Lower leg skin (tissue), 4 donors: ENCODE measurements at regions not wholly inside any gene's neighbourhood (a gene's known extent, or its start where the extent isn't known, plus 50 kb on each side); places are given as distances from the start of the nearest gene placed in this dataset.

Experiments
- DNase-seq, 2 donors: peaks; one replicate each; pipeline ENCODE4 v3.0.0-alpha.2; 2019; ENCODE audit warnings: low spot score in 2 of 2
- H3K4me3 ChIP-seq: fragments of 200-600 bp; sonication (generic); 2 replicates; pipeline ENCODE4 v1.5.1; 2017; ENCODE audit warnings: mild to moderate bottlenecking, low read depth; ENCODE audit not compliant: poor library complexity, severe bottlenecking
- POLR2A ChIP-seq, 2 donors: fragments of 450-650 bp; IDR thresholded peaks; one replicate each; pipeline ENCODE4 v1.6.1; 2016 to 2017; ENCODE audit warnings: antibody characterized with exemption in 2 of 2, mild to moderate bottlenecking in 1 of 2, moderate library complexity in 1 of 2
- WGBS, 2 donors: methylation state at CpG; one replicate each; pipeline ENCODE4 v1.1.5; 2018; 5-methylcytosine and 5-hydroxymethylcytosine counted together
- intact Hi-C: fragments of 100-400 bp; cut with DNase I; formaldehyde crosslinking; loops from one replicate; pipeline ENCODE4 v1.15.0; 2023; ENCODE audit warnings: low total_unique reads
- TF ChIP-seq, protein P1 (sequence below), 3 donors: fragments of 450-650 bp; IDR thresholded peaks; one replicate each; pipeline ENCODE4 v1.5.1; 2016; ENCODE audit warnings: antibody characterized with exemption in 3 of 3, mild to moderate bottlenecking in 3 of 3, moderate library complexity in 2 of 3

DNA sequence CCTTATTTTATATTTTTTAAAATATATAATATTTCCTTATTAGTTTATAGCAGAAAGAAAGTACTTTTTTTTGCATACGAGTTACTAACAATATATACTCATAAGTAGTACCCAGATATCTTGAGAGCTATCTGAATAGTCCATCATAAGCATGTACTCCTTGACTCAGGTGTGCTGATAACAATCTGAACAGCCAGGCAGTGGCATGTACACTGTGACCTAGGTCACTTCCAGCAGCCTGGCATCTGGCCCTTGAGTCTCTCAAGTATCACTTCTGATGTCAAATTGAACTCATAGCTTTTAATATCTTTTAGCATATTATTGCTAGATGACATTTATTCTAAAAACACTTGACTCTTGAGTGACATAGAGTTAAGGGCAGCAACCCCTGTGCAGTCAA is 1576.7 kb downstream of the SLITRK1 start:
- intact Hi-C loops: no loop called here
- TF ChIP-seq, protein P1, sequence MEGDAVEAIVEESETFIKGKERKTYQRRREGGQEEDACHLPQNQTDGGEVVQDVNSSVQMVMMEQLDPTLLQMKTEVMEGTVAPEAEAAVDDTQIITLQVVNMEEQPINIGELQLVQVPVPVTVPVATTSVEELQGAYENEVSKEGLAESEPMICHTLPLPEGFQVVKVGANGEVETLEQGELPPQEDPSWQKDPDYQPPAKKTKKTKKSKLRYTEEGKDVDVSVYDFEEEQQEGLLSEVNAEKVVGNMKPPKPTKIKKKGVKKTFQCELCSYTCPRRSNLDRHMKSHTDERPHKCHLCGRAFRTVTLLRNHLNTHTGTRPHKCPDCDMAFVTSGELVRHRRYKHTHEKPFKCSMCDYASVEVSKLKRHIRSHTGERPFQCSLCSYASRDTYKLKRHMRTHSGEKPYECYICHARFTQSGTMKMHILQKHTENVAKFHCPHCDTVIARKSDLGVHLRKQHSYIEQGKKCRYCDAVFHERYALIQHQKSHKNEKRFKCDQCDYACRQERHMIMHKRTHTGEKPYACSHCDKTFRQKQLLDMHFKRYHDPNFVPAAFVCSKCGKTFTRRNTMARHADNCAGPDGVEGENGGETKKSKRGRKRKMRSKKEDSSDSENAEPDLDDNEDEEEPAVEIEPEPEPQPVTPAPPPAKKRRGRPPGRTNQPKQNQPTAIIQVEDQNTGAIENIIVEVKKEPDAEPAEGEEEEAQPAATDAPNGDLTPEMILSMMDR (IDR thresholded peaks at IDR 0.05): no peak
- no peak for TF ChIP-seq POLR2A (IDR thresholded peaks at IDR 0.05)
- H3K4me3 ChIP-seq: no peak overlapping the region
- whole genome bisulfite sequencing, 2 donors: 75 to 80% methylated on average over 1 of the region's 1 CpG
- no peak for DNase-seq

DNA sequence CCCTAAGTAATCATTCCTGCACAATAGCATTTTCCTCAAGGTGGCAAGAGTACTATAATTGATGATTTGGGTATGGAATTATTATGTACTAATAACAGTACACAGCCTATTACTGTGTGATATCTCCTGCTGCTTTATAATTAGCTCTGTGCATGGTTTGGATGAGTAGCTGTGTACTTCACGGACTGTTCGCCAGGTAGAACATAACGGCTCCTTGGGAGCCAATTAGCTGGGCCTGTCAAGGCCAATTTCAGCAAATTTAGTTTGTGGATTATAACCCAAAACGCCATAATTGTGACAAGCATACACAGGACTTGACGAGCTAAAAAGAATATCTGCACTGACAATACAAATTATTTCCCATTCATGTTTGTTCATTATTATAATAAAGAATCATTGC is 1584.2 kb downstream of the SLITRK1 start:
- no peak for DNase-seq
- no peak overlapping the region for H3K4me3 ChIP-seq
- WGBS, 2 donors: 84 to 90% methylated on average over 5 of the region's 5 CpGs
- intact Hi-C loops: no loop called here
- TF ChIP-seq POLR2A (IDR thresholded peaks at IDR 0.05): no peak
- TF ChIP-seq, protein P1 (IDR thresholded peaks at IDR 0.05): no peak

DNA sequence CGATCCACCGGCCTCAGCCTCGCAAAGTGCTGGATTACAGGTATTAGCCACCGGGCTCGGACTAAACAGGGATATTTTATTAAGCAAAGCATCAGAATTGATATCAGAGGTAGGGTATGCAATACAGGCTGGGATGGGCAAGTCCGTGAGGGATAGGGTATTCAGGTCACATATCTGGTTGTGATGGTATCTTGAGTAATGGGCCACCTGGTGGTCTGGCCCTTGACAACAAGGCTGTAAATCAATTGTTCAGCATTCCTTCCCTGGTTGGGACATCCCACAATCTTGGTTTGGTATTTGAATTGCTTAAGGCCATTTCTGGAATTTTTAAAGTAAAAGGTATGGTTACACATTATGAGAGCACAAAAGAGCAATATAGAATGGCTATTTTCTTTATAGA is 1588.0 kb downstream of the SLITRK1 start:
- WGBS, 2 donors: 92 to 94% methylated on average over 6 of the region's 6 CpGs
- intact Hi-C loops: no loop called here
- no peak overlapping the region for H3K4me3 ChIP-seq
- no peak for TF ChIP-seq POLR2A (IDR thresholded peaks at IDR 0.05)
- TF ChIP-seq, protein P1 (IDR thresholded peaks at IDR 0.05): no peak
- DNase-seq: no peak

DNA sequence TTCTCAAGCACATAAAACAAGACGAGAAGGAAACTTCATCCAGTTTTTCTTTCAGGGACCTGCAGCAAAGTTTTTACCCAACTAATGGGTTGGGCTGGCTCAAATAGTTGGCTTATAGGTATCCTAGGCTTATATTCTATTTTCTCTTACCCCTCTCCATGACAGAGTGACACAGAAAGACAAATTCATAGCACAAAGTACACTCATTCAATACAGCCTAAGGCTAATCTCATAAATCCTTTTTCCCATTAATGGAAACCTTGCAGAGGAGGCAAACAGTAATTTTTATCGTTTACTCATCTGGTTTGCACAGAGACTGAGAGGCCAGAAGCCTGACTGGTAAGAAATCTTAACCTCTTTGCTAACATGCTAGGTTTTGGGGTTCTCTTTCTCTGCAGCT is 1589.9 kb downstream of the SLITRK1 start:
- WGBS, 2 donors: 51 to 68% methylated on average over 2 of the region's 2 CpGs
- intact Hi-C loops: no loop called here
- TF ChIP-seq, protein P1 (IDR thresholded peaks at IDR 0.05): no peak
- no peak for TF ChIP-seq POLR2A (IDR thresholded peaks at IDR 0.05)
- no peak overlapping the region for H3K4me3 ChIP-seq
- DNase-seq: no peak

DNA sequence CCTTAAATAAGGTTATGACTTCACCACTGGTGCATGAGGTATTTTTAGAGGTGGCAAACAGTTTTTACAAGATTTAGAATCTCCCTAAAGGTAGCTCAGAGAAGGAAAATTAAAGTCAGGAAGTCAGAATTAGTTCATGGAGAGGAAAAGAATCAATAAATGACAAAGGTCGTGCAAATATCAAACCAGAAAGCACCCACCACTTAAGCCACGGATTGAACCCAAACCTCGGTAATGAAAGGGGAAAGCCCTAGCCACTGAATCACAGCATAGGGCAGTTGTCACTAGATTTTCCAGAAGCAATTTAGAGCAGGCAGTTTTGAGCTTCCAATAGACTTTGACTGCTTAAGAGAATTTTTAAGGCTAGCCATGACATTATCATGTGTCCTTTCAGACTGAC is 1590.4 kb downstream of the SLITRK1 start:
- H3K4me3 ChIP-seq: no peak overlapping the region
- 78 to 86% methylated on average over 3 of the region's 3 CpGs for WGBS, 2 donors
- DNase-seq: no peak
- TF ChIP-seq, protein P1 (IDR thresholded peaks at IDR 0.05): no peak
- TF ChIP-seq POLR2A (IDR thresholded peaks at IDR 0.05): no peak
- intact Hi-C loops: no loop called here

DNA sequence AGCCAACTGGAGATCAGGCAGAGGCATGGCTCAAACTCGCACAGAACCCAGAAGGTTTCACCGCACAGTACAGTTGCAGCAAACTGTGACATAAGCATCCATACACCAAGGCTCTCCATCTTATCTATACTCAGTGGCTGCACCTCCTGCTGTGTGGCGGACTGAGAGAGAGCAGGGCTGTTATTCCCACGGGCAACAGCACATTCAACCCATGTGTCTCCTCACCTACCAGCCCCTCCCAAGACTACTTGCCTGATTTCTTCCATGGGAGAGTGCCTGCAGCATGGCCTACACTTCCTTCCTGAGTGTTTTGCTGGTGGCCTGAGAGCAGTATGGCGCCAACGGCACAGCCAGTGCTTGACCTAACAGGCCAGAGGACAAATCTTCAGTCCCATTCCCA is 1606.6 kb downstream of the SLITRK1 start:
- H3K4me3 ChIP-seq: no peak overlapping the region
- 95 to 96% methylated on average over 6 of the region's 6 CpGs for WGBS, 2 donors
- TF ChIP-seq, protein P1 (IDR thresholded peaks at IDR 0.05): no peak
- no peak for TF ChIP-seq POLR2A (IDR thresholded peaks at IDR 0.05)
- intact Hi-C loops: no loop called here
- no peak for DNase-seq
